ENCODE measurements at regions not wholly inside any gene's neighbourhood (a gene's known extent, or its start where the extent isn't known, plus 50 kb on each side); places are given as distances from the start of the nearest gene placed in this dataset.

- Histone ChIP-seq H3K4me2 (ENCODE audit: low read length) (no peak overlapping the region), H3F3A (ENCODE audit: low read length, unreplicated experiment) (no peaks in the 10 kb centered on the region), H3K79me2 (ENCODE audit: low read length) (no peaks in the 10 kb centered on the region), H4K20me1 (ENCODE audit: low read length) (no peaks in the 10 kb centered on the region), H3K4me3 (ENCODE audit: low read length) (no peak overlapping the region), H3K9me3 (ENCODE audit: low read length) (no peaks in the 10 kb centered on the region), H2AFZ (ENCODE audit: low read length) (no peak overlapping the region), H3K9ac (ENCODE audit: low read length) (no peak overlapping the region), H3K9me2 (replicated peaks; ENCODE audit: low read length) (no peaks in the 10 kb centered on the region), H3K4me1 (ENCODE audit: insufficient read depth, low read length) (no peaks in the 10 kb centered on the region), H3K36me3 (ENCODE audit: low read depth, low read length) (no peaks in the 10 kb centered on the region), H3K27ac (ENCODE audit: low read length) (no peak overlapping the region), H3K27me3 (ENCODE audit: low read length) (no peaks in the 10 kb centered on the region)
- ChIA-PET CTCF (no interaction called here), POLR2A (ENCODE audit: unreplicated experiment) (no interaction called here)
- no peak for ATAC-seq
- no peak for TF ChIP-seq EZH2phosphoT487 (IDR thresholded peaks at IDR 0.05; ENCODE audit: borderline replicate concordance, low read length)
- TF ChIP-seq, protein P1, sequence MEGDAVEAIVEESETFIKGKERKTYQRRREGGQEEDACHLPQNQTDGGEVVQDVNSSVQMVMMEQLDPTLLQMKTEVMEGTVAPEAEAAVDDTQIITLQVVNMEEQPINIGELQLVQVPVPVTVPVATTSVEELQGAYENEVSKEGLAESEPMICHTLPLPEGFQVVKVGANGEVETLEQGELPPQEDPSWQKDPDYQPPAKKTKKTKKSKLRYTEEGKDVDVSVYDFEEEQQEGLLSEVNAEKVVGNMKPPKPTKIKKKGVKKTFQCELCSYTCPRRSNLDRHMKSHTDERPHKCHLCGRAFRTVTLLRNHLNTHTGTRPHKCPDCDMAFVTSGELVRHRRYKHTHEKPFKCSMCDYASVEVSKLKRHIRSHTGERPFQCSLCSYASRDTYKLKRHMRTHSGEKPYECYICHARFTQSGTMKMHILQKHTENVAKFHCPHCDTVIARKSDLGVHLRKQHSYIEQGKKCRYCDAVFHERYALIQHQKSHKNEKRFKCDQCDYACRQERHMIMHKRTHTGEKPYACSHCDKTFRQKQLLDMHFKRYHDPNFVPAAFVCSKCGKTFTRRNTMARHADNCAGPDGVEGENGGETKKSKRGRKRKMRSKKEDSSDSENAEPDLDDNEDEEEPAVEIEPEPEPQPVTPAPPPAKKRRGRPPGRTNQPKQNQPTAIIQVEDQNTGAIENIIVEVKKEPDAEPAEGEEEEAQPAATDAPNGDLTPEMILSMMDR (conservative IDR thresholded peaks at IDR 0.05; ENCODE audit: low read depth, low read length) = no peak
- intact Hi-C loops (cut with micrococcal nuclease) = no loop called here
- no peak for DNase-seq
- no TSS peak for BruUV-seq (replicated peaks)
Observed at GRCh38 chr9:86598411-86599239, 244.4 kb upstream of the TUT7 start.

- Histone ChIP-seq H3K36me3 (ENCODE audit: low read depth, low read length) (no peaks in the 10 kb centered on the region), H3K79me2 (ENCODE audit: low read length) (no peaks in the 10 kb centered on the region), H3K27me3 (ENCODE audit: low read length) (peaks cover 4% of the 10 kb centered on the region; the same call in 1 of the 2 replicates), H4K20me1 (ENCODE audit: low read length) (no peaks in the 10 kb centered on the region), H3K4me1 (ENCODE audit: insufficient read depth, low read length) (no peaks in the 10 kb centered on the region), H3K4me3 (ENCODE audit: low read length) (no peak overlapping the region), H2AFZ (ENCODE audit: low read length) (no peak overlapping the region), H3K27ac (ENCODE audit: low read length) (no peak overlapping the region), H3F3A (ENCODE audit: low read length, unreplicated experiment) (no peaks in the 10 kb centered on the region), H3K4me2 (ENCODE audit: low read length) (no peak overlapping the region), H3K9ac (ENCODE audit: low read length) (no peak overlapping the region), H3K9me2 (replicated peaks; ENCODE audit: low read length) (no peaks in the 10 kb centered on the region), H3K9me3 (ENCODE audit: low read length) (no peaks in the 10 kb centered on the region)
- DNase-seq (no peak), ATAC-seq (no peak)
- TF ChIP-seq EZH2phosphoT487 (IDR thresholded peaks at IDR 0.05; ENCODE audit: borderline replicate concordance, low read length) (no peak), EZH2 (IDR thresholded peaks at IDR 0.05; ENCODE audit: low read length, unreplicated experiment) (no peak)
- TF ChIP-seq, protein P1 (conservative IDR thresholded peaks at IDR 0.05; ENCODE audit: low read depth, low read length) = no peak
- BruUV-seq (replicated peaks) = no TSS peak
- POLR2A ChIA-PET (ENCODE audit: unreplicated experiment) = no interaction called here
- intact Hi-C loops (cut with micrococcal nuclease) = no loop called here
- CTCF ChIA-PET = no interaction called here
Observed at GRCh38 chr9:86594724-86595123, 240.5 kb upstream of the TUT7 start.

DNA sequence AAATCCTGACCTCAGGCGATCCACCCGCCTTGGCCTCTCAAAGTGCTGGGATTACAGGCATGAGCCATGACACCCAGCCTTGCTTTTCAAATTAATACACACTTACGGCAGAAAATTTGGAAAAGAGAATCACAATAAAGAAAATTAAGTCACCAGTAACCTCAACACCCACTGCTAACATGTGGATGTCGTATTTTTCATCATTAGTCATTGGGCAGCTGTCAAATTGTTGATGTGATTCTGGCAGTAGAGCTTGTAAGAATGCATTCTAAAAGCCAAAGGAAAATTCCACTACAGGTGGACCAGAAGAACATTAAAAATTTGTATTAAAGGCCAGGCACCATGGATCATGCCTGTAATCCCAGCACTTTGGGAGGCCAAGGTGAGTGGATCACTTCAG is 237.3 kb upstream of the TUT7 start:
- Histone ChIP-seq H2AFZ (ENCODE audit: low read length) (no peak overlapping the region), H3K4me3 (ENCODE audit: low read length) (no peak overlapping the region), H3K4me2 (ENCODE audit: low read length) (no peak overlapping the region), H3K9me2 (replicated peaks; ENCODE audit: low read length) (no peaks in the 10 kb centered on the region), H3F3A (ENCODE audit: low read length, unreplicated experiment) (no peaks in the 10 kb centered on the region), H3K36me3 (ENCODE audit: low read depth, low read length) (no peaks in the 10 kb centered on the region), H3K9me3 (ENCODE audit: low read length) (no peaks in the 10 kb centered on the region), H3K9ac (ENCODE audit: low read length) (no peak overlapping the region), H3K4me1 (ENCODE audit: insufficient read depth, low read length) (no peaks in the 10 kb centered on the region), H3K79me2 (ENCODE audit: low read length) (no peaks in the 10 kb centered on the region), H3K27ac (ENCODE audit: low read length) (no peak overlapping the region), H3K27me3 (ENCODE audit: low read length) (peaks cover 6% of the 10 kb centered on the region; the same call in 1 of the 2 replicates), H4K20me1 (ENCODE audit: low read length) (no peaks in the 10 kb centered on the region)
- CTCF ChIA-PET = no interaction called here
- ATAC-seq (no peak), DNase-seq (no peak)
- BruUV-seq (replicated peaks) = no TSS peak
- POLR2A ChIA-PET (ENCODE audit: unreplicated experiment) = no interaction called here
- TF ChIP-seq, protein P1 (conservative IDR thresholded peaks at IDR 0.05; ENCODE audit: low read depth, low read length) = no peak
- TF ChIP-seq EZH2 (IDR thresholded peaks at IDR 0.05; ENCODE audit: low read length, unreplicated experiment) (no peak), EZH2phosphoT487 (IDR thresholded peaks at IDR 0.05; ENCODE audit: borderline replicate concordance, low read length) (no peak)
- intact Hi-C loops (cut with micrococcal nuclease) = no loop called here

All from PC-3 (cell line).